Glomerular visceral epithelial cell (primary cell): ENCODE measurements at regions not wholly inside any gene's neighbourhood (a gene's known extent, or its start where the extent isn't known, plus 50 kb on each side); places are given as distances from the start of the nearest gene placed in this dataset.

Source experiments
- DNase-seq: peaks from one replicate; pipeline ENCODE4 v3.0.0-alpha.2; 2016; ENCODE audit errors: extremely low spot score

- no peak for DNase-seq
These were observed 466.4 kb upstream of the CWC22 start for GRCh38 chr2:180473456-180473855.

- no peak for DNase-seq
These were observed 465.0 kb upstream of the CWC22 start for GRCh38 chr2:180472133-180472532.

GRCh38 chr2:180463608-180464007 is 456.5 kb upstream of the CWC22 start:
- DNase-seq = no peak

GRCh38 chr2:180461761-180462160 is 454.7 kb upstream of the CWC22 start:
- DNase-seq = no peak

- DNase-seq = no peak
These were observed 449.7 kb upstream of the CWC22 start for GRCh38 chr2:180456801-180457200.

GRCh38 chr2:180450841-180451240 is 443.7 kb upstream of the CWC22 start:
- no peak for DNase-seq

GRCh38 chr2:180449171-180449915 is 442.2 kb upstream of the CWC22 start:
- DNase-seq = no peak

- no peak for DNase-seq
These were observed 439.4 kb upstream of the CWC22 start for GRCh38 chr2:180446492-180446891.

- peak; percentile 27 for DNase-seq
These were observed 436.8 kb upstream of the CWC22 start for GRCh38 chr2:180443888-180444287.

GRCh38 chr2:180442860-180443644 is 436.0 kb upstream of the CWC22 start:
- peak; percentile 39 for DNase-seq

GRCh38 chr2:180419212-180419611 is 412.1 kb upstream of the CWC22 start:
- DNase-seq = no peak

- DNase-seq = no peak
These were observed 409.5 kb upstream of the CWC22 start for GRCh38 chr2:180416627-180417026.

- no peak for DNase-seq
These were observed 406.2 kb upstream of the CWC22 start for GRCh38 chr2:180413336-180413735.

GRCh38 chr2:180412219-180412618 is 405.1 kb upstream of the CWC22 start:
- no peak for DNase-seq

GRCh38 chr2:180411661-180412060 is 404.6 kb upstream of the CWC22 start:
- peak; percentile 66 for DNase-seq

- no peak for DNase-seq
These were observed 399.6 kb upstream of the CWC22 start for GRCh38 chr2:180406687-180407086.

- DNase-seq = no peak
These were observed 398.4 kb upstream of the CWC22 start for GRCh38 chr2:180405520-180405919.

- no peak for DNase-seq
These were observed 387.2 kb upstream of the CWC22 start for GRCh38 chr2:180394305-180394704.

- no peak for DNase-seq
These were observed 378.6 kb upstream of the CWC22 start for GRCh38 chr2:180385601-180386201.

- no peak for DNase-seq
These were observed 369.0 kb upstream of the CWC22 start for GRCh38 chr2:180376066-180376465.

GRCh38 chr2:180374502-180375281 is 367.6 kb upstream of the CWC22 start:
- no peak for DNase-seq
